Astrocyte (in vitro differentiated cells and primary cell): ENCODE measurements at regions not wholly inside any gene's neighbourhood (a gene's known extent, or its start where the extent isn't known, plus 50 kb on each side); places are given as distances from the start of the nearest gene placed in this dataset.

Source experiments
- DNase-seq: peaks from one replicate; pipeline ENCODE4 v3.0.0-alpha.2; 2010; ENCODE audit warnings: low read depth
- FAIRE-seq: peaks from 2 replicates; lab custom pipeline; 2011; peaks lifted over from hg19 to GRCh38; lab: Jason Lieb, UNC
- H2AFZ ChIP-seq: 2 replicates; pipeline ENCODE4 v1.6.0; 2012; ENCODE audit warnings: low read depth, low read length, inconsistent platforms
- H3K27ac ChIP-seq: 2 replicates; pipeline ENCODE4 v1.5.1; 2011; ENCODE audit warnings: low read depth, low read length, inconsistent platforms
- H3K27me3 ChIP-seq: 2 replicates; pipeline ENCODE4 v1.6.0; 2011; ENCODE audit warnings: low read length, inconsistent platforms; ENCODE audit not compliant: insufficient read depth
- H3K36me3 ChIP-seq: 2 replicates; pipeline ENCODE4 v1.5.1; 2011; ENCODE audit warnings: low read length, inconsistent platforms; ENCODE audit not compliant: insufficient read depth
- H3K4me1 ChIP-seq: 2 replicates; pipeline ENCODE4 v1.5.1; 2011; ENCODE audit warnings: low read length, inconsistent platforms; ENCODE audit not compliant: insufficient read depth
- H3K4me2 ChIP-seq: 2 replicates; pipeline ENCODE4 v1.6.0; 2012; ENCODE audit warnings: low read length, inconsistent platforms
- H3K4me3 ChIP-seq: 2 replicates; pipeline ENCODE4 v1.5.1; 2011; ENCODE audit warnings: low read depth, mild to moderate bottlenecking, low read length, inconsistent platforms; ENCODE audit not compliant: insufficient read depth
- H3K79me2 ChIP-seq: 2 replicates; pipeline ENCODE4 v1.6.0; 2012; ENCODE audit warnings: mild to moderate bottlenecking, low read length, inconsistent platforms; ENCODE audit not compliant: insufficient read depth
- H3K9ac ChIP-seq: 2 replicates; pipeline ENCODE4 v1.6.0; 2012; ENCODE audit warnings: mild to moderate bottlenecking, low read length, inconsistent platforms
- H3K9me3 ChIP-seq: 2 replicates; pipeline ENCODE4 v1.5.1; 2012; ENCODE audit warnings: low read depth, mild to moderate bottlenecking, low read length, inconsistent platforms; ENCODE audit not compliant: insufficient read depth
- H4K20me1 ChIP-seq: 2 replicates; pipeline ENCODE4 v1.6.0; 2012; ENCODE audit warnings: low read length, inconsistent platforms; ENCODE audit not compliant: insufficient read depth
- H3K27ac Mint-ChIP-seq: one replicate; pipeline ENCODE4 v1.8.0; 2021; ENCODE audit warnings: mild to moderate bottlenecking, mixed read lengths; ENCODE audit not compliant: unreplicated experiment
- H3K27me3 Mint-ChIP-seq: one replicate; pipeline ENCODE4 v1.8.0; 2021; ENCODE audit warnings: low read depth, mixed read lengths; ENCODE audit not compliant: unreplicated experiment
- H3K36me3 Mint-ChIP-seq: one replicate; pipeline ENCODE4 v1.8.0; 2021; ENCODE audit warnings: low read depth, mixed read lengths; ENCODE audit not compliant: unreplicated experiment
- H3K4me1 Mint-ChIP-seq: one replicate; pipeline ENCODE4 v1.8.0; 2021; ENCODE audit warnings: low read depth, mixed read lengths; ENCODE audit not compliant: unreplicated experiment
- H3K4me3 Mint-ChIP-seq: one replicate; pipeline ENCODE4 v1.8.0; 2021; ENCODE audit warnings: mild to moderate bottlenecking, moderate library complexity, mixed read lengths; ENCODE audit not compliant: unreplicated experiment
- H3K9me3 Mint-ChIP-seq: one replicate; pipeline ENCODE4 v1.8.0; 2021; ENCODE audit warnings: mild to moderate bottlenecking, mixed read lengths; ENCODE audit not compliant: unreplicated experiment
- EZH2 ChIP-seq: IDR thresholded peaks from 2 replicates; pipeline ENCODE4 v1.6.1; 2012; ENCODE audit warnings: mild to moderate bottlenecking, low read length, inconsistent platforms; ENCODE audit not compliant: insufficient read depth
- TF ChIP-seq, protein P1 (sequence below): IDR thresholded peaks from 2 replicates; pipeline ENCODE4 v1.5.1; 2011; ENCODE audit warnings: low read depth, mild to moderate bottlenecking, inconsistent platforms, low read length, moderate library complexity; ENCODE audit not compliant: insufficient read depth

DNA sequence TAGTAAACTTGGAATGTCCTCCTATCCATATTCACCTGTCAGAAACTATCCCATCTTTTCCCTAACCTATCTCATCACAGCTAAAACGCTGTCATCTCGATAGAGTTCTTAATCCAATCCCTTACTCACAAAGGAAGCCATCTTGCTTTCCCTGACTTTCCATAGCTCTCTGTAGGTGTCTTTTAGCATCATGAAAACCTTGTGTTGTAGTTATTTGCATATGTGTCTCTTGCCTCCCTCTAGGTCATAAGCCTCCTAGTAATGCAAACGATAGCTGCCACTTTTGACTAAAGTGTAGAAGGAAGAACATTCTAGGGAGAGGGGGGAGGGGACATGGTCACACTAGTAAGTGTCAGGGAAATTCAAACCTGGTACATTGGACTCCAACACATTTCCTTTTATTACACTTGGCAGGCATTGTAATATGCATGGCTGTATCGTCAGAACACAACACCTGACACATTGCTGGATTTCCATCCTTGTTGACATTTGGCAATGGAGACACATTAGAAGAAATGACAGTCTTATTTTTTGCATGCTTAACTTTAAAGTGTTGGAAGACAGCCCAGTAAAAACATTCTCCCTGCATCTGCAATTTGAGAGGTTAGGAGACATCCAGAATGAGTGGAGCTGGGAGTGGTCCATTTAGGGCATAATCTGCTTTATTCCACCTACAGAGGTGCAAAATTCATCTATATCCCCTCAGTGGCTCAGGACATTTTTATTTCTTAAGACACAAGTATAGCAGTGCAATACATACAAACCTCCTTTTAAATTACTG is 283.4 kb downstream of the HAO1 start:
- FAIRE-seq (no peak), DNase-seq (no peak)
- H3K4me1 ChIP-seq, result no peaks in the 10 kb centered on the region
- H4K20me1 ChIP-seq, result no peaks in the 10 kb centered on the region
- Mint-ChIP-seq H3K4me1 (no peaks in the 10 kb centered on the region), H3K27me3 (no peaks in the 10 kb centered on the region), H3K4me3 (no peak overlapping the region), H3K9me3 (no peaks in the 10 kb centered on the region), H3K36me3 (no peaks in the 10 kb centered on the region), H3K27ac (no peak overlapping the region)
- no peak overlapping the region for H3K4me3 ChIP-seq
- TF ChIP-seq EZH2, result no peak
- TF ChIP-seq, protein P1, sequence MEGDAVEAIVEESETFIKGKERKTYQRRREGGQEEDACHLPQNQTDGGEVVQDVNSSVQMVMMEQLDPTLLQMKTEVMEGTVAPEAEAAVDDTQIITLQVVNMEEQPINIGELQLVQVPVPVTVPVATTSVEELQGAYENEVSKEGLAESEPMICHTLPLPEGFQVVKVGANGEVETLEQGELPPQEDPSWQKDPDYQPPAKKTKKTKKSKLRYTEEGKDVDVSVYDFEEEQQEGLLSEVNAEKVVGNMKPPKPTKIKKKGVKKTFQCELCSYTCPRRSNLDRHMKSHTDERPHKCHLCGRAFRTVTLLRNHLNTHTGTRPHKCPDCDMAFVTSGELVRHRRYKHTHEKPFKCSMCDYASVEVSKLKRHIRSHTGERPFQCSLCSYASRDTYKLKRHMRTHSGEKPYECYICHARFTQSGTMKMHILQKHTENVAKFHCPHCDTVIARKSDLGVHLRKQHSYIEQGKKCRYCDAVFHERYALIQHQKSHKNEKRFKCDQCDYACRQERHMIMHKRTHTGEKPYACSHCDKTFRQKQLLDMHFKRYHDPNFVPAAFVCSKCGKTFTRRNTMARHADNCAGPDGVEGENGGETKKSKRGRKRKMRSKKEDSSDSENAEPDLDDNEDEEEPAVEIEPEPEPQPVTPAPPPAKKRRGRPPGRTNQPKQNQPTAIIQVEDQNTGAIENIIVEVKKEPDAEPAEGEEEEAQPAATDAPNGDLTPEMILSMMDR, result no peak
- no peak overlapping the region for H3K9ac ChIP-seq
- no peak overlapping the region for H2AFZ ChIP-seq
- no peaks in the 10 kb centered on the region for H3K79me2 ChIP-seq
- no peak overlapping the region for H3K4me2 ChIP-seq
- no peaks in the 10 kb centered on the region for H3K9me3 ChIP-seq
- no peak overlapping the region for H3K27ac ChIP-seq
- H3K27me3 ChIP-seq, result no peaks in the 10 kb centered on the region
- no peaks in the 10 kb centered on the region for H3K36me3 ChIP-seq

- Histone ChIP-seq H3K27me3 (no peaks in the 10 kb centered on the region), H3K9me3 (no peaks in the 10 kb centered on the region), H2AFZ (no peak overlapping the region), H3K4me1 (no peaks in the 10 kb centered on the region), H3K4me2 (no peak overlapping the region), H3K27ac (no peak overlapping the region), H4K20me1 (no peaks in the 10 kb centered on the region), H3K9ac (no peak overlapping the region), H3K79me2 (no peaks in the 10 kb centered on the region), H3K4me3 (no peak overlapping the region), H3K36me3 (no peaks in the 10 kb centered on the region)
- H3K27me3 Mint-ChIP-seq, result no peaks in the 10 kb centered on the region
- TF ChIP-seq, protein P1, result no peak
- no peak for TF ChIP-seq EZH2
- FAIRE-seq (no peak), DNase-seq (no peak)
- H3K4me1 Mint-ChIP-seq, result no peaks in the 10 kb centered on the region
- no peaks in the 10 kb centered on the region for H3K36me3 Mint-ChIP-seq
- H3K4me3 Mint-ChIP-seq, result no peak overlapping the region
- H3K27ac Mint-ChIP-seq, result no peak overlapping the region
- H3K9me3 Mint-ChIP-seq, result no peaks in the 10 kb centered on the region
Measured at GRCh38 chr20:7657569-7657968, 282.7 kb downstream of the HAO1 start.

- FAIRE-seq, result no peak
- H3K4me3 ChIP-seq, result no peak overlapping the region
- no peaks in the 10 kb centered on the region for H3K36me3 Mint-ChIP-seq
Measured at GRCh38 chr20:7660165-7660564, 280.1 kb downstream of the HAO1 start.

More at GRCh38 chr20:7660165-7660564, 280.1 kb downstream of the HAO1 start:
- Histone ChIP-seq H3K9ac (no peak overlapping the region), H3K36me3 (no peaks in the 10 kb centered on the region), H3K79me2 (no peaks in the 10 kb centered on the region), H3K9me3 (no peaks in the 10 kb centered on the region), H3K27ac (no peak overlapping the region), H3K4me1 (no peaks in the 10 kb centered on the region), H3K4me2 (no peak overlapping the region), H4K20me1 (no peaks in the 10 kb centered on the region), H3K27me3 (no peaks in the 10 kb centered on the region), H2AFZ (no peak overlapping the region)
- H3K27ac Mint-ChIP-seq, result no peak overlapping the region
- H3K4me3 Mint-ChIP-seq, result no peak overlapping the region
- H3K27me3 Mint-ChIP-seq, result no peaks in the 10 kb centered on the region
- TF ChIP-seq EZH2, result no peak
- TF ChIP-seq, protein P1, result no peak
- H3K4me1 Mint-ChIP-seq, result peaks cover 4% of the 10 kb centered on the region
- DNase-seq, result no peak
- no peaks in the 10 kb centered on the region for H3K9me3 Mint-ChIP-seq
